Testis (tissue), 2 donors: ENCODE measurements at regions not wholly inside any gene's neighbourhood (a gene's known extent, or its start where the extent isn't known, plus 50 kb on each side); places are given as distances from the start of the nearest gene placed in this dataset.

Experiments
- POLR2A ChIP-seq: fragments of 450-650 bp; IDR thresholded peaks from one replicate; pipeline ENCODE4 v1.6.1; 2017; ENCODE audit warnings: antibody characterized with exemption, mild to moderate bottlenecking, moderate library complexity
- TF ChIP-seq, protein P1 (sequence below), 3 experiments: fragments of 450-650 bp in 2 of 3; fragments of 200-600 bp in 1 of 3; sonication (generic) in 1 of 3; IDR thresholded peaks; one replicate each; pipeline ENCODE4 v1.5.1; 2016 to 2019; ENCODE audit warnings: antibody characterized with exemption in 3 of 3, mild to moderate bottlenecking in 2 of 3, moderate library complexity in 1 of 3

DNA sequence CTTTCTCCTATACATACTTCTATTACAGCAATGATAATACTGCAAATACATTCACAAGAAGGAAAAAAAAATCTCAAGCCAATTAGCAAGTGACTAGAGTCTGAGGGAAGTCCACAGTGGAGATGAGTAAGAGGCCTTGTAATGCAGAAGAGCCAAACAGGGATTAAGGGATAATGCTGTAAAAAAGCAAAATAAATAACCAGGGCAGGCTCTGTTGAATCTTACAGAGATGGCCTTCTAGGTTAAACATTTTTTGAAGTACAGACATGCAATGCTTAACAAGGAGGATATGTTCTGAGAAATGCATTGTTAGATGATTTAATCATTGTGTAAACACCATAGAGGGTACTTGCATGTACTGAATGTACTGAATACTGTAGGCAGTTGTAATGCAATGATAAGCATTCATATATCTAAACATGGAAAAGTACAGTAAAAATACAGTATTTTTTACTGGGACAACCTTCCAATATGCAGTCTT is 122.1 kb upstream of the RMDN2 start:
- TF ChIP-seq POLR2A = no peak
- TF ChIP-seq, protein P1, sequence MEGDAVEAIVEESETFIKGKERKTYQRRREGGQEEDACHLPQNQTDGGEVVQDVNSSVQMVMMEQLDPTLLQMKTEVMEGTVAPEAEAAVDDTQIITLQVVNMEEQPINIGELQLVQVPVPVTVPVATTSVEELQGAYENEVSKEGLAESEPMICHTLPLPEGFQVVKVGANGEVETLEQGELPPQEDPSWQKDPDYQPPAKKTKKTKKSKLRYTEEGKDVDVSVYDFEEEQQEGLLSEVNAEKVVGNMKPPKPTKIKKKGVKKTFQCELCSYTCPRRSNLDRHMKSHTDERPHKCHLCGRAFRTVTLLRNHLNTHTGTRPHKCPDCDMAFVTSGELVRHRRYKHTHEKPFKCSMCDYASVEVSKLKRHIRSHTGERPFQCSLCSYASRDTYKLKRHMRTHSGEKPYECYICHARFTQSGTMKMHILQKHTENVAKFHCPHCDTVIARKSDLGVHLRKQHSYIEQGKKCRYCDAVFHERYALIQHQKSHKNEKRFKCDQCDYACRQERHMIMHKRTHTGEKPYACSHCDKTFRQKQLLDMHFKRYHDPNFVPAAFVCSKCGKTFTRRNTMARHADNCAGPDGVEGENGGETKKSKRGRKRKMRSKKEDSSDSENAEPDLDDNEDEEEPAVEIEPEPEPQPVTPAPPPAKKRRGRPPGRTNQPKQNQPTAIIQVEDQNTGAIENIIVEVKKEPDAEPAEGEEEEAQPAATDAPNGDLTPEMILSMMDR (IDR thresholded peaks at IDR 0.05) = no peak
